ENCODE measurements at regions not wholly inside any gene's neighbourhood (a gene's known extent, or its start where the extent isn't known, plus 50 kb on each side); places are given as distances from the start of the nearest gene placed in this dataset.

- no peaks in the 10 kb centered on the region for H3K9me3 ChIP-seq
- DNase-seq (ENCODE audit: low spot score in 2 of 2): no peak
- no peaks in the 10 kb centered on the region for H3K36me3 ChIP-seq
- H3K4me3 ChIP-seq: no peak overlapping the region
- TF ChIP-seq CTCF (IDR thresholded peaks at IDR 0.05): no peak
- TF ChIP-seq POLR2AphosphoS5 (IDR thresholded peaks at IDR 0.05): no peak
- no peak for TF ChIP-seq POLR2A (IDR thresholded peaks at IDR 0.05)
- peaks cover 0 to 51% of the 10 kb centered on the region in 2 donors for H3K27me3 ChIP-seq
- intact Hi-C loops (cut with DNase I; ENCODE audit: low total_unique reads): no loop called here
- H3K27ac ChIP-seq: no peak overlapping the region
- peaks cover 0 to 6% of the 10 kb centered on the region in 2 donors for H3K4me1 ChIP-seq
Observed at GRCh38 chrX:39899059-39899458, 198.7 kb downstream of the BCOR start.

- Histone ChIP-seq H3K36me3 (no peaks in the 10 kb centered on the region), H3K27ac (no peak overlapping the region), H3K27me3 (peaks cover 0 to 51% of the 10 kb centered on the region in 2 donors), H3K4me1 (no peaks in the 10 kb centered on the region), H3K4me3 (peak overlapping the region in 1 of 3 donors; percentile 35), H3K9me3 (no peaks in the 10 kb centered on the region)
- DNase-seq (ENCODE audit: low spot score in 2 of 2): no peak
- intact Hi-C loops (cut with DNase I; ENCODE audit: low total_unique reads): no loop called here
- TF ChIP-seq POLR2AphosphoS5 (IDR thresholded peaks at IDR 0.05) (no peak), POLR2A (IDR thresholded peaks at IDR 0.05) (no peak), CTCF (IDR thresholded peaks at IDR 0.05) (no peak)
Observed at GRCh38 chrX:39899856-39900776, 197.6 kb downstream of the BCOR start.

GRCh38 chrX:39900777-39901170 is 197.0 kb downstream of the BCOR start:
- intact Hi-C loops (cut with DNase I; ENCODE audit: low total_unique reads): no loop called here
- H3K27ac ChIP-seq: no peak overlapping the region
- H3K4me3 ChIP-seq: peak overlapping the region in 1 of 3 donors; percentile 35
- peaks cover 0 to 54% of the 10 kb centered on the region in 2 donors for H3K27me3 ChIP-seq
- H3K9me3 ChIP-seq: no peaks in the 10 kb centered on the region
- H3K36me3 ChIP-seq: no peaks in the 10 kb centered on the region
- no peak for TF ChIP-seq POLR2AphosphoS5 (IDR thresholded peaks at IDR 0.05)
- TF ChIP-seq POLR2A (IDR thresholded peaks at IDR 0.05): no peak
- TF ChIP-seq CTCF (IDR thresholded peaks at IDR 0.05): no peak
- no peak for DNase-seq (ENCODE audit: low spot score in 2 of 2)
- no peaks in the 10 kb centered on the region for H3K4me1 ChIP-seq

- no peak for DNase-seq (ENCODE audit: low spot score in 2 of 2)
Observed at GRCh38 chrX:39903343-39903742, 194.4 kb downstream of the BCOR start.

More at GRCh38 chrX:39903343-39903742, 194.4 kb downstream of the BCOR start:
- Histone ChIP-seq H3K27me3 (peaks cover 0 to 73% of the 10 kb centered on the region in 2 donors), H3K4me1 (no peaks in the 10 kb centered on the region), H3K27ac (no peak overlapping the region), H3K9me3 (no peaks in the 10 kb centered on the region), H3K4me3 (no peak overlapping the region), H3K36me3 (no peaks in the 10 kb centered on the region)
- intact Hi-C loops (cut with DNase I; ENCODE audit: low total_unique reads): no loop called here
- TF ChIP-seq POLR2A (IDR thresholded peaks at IDR 0.05) (no peak), POLR2AphosphoS5 (IDR thresholded peaks at IDR 0.05) (no peak), CTCF (IDR thresholded peaks at IDR 0.05) (no peak)
